Stimulated activated CD4-positive, alpha-beta T cell treated with anti-CD3 and anti-CD28 coated beads, Interleukin-2, amount 100 ng/mL, for 24 hours (primary cell): ENCODE measurements at regions not wholly inside any gene's neighbourhood (a gene's known extent, or its start where the extent isn't known, plus 50 kb on each side); places are given as distances from the start of the nearest gene placed in this dataset.

Experiments used
- DNase-seq, 2 donors: peaks; one replicate each; pipeline ENCODE4 v3.0.0-alpha.2; 2020

DNA sequence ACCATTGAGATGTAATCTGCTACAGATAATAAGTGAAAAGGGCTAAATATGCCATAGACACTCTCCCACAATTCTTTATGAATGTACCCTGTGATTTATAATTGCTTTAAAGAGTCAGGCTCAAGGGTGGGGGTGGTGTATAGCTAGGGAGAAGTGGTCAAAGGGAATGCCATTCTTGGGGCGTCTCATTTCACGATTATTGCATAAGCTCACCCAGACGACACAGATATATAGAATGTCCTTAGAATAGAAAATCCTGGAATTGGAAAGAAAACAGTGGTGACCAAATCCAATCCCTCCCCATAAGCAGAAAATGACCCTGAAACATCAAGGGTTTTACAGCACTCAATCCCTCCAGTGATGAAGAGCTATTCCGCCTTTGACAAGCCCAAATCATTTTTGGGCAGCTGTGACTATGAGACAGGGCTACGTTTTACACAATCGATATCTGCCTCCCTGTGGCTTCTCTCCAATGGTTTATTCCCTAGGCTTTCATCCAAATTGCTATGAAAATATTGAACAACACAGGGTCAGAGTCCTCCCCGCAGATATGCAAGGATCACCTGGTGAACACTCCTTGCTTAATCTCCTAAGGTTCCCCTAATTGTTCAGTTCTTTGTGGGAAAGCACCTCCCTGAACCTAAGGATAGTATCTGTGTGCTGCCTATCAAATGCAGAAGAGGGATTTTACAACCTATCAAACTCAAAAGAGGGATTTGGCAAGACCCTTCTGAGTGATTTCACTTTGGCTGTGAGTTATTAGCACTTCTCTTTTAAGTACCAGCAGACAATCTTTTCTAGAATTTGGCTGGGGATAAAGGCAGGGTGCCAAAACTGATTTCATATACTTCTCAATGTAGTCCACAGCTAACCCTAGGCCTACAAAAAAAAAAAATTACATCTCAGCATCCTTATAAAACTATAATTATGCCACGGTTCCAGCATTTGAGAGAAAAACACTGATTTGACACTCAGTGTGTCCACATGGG lies 144.9 kb upstream of the CDH6 start:
- no peak for DNase-seq

DNA sequence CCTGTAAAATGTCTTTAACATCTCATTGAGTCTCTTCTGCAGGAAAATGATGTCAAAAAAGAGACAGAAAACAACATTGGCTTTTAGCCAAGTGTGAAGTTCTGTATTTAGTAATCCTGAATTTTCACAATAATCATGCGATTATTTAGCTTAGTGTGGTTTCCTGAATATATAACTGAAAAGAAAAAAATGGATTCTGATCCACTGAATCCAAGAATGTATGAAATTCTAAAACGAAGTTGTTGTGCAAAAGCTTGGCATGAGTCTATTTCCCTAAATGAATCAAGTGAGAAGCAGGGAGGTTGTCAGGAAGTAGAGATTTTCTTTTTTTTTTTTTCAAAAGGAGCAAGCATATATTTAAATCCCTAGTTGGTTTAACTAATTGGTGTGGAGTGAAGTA lies 145.9 kb upstream of the CDH6 start:
- DNase-seq, result no peak

DNA sequence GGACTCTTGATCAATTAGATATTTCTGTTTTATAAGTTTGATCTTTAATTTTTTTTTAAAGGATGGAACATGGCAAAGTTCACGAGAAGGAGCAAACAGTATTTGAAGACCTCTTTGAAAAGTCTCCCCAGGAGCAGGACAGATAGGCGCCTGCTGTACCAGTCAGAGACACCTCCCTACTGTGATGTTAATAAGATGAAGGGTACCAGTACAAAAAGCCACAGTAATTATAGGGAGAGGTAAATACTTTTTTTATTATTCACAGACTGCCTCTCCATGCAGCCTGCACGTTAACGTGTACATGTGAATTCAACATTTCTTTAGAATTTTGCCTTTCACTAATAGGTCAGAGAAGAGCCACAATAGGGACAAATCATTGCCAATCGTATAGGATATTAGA lies 146.5 kb upstream of the CDH6 start:
- DNase-seq, result no peak

DNA sequence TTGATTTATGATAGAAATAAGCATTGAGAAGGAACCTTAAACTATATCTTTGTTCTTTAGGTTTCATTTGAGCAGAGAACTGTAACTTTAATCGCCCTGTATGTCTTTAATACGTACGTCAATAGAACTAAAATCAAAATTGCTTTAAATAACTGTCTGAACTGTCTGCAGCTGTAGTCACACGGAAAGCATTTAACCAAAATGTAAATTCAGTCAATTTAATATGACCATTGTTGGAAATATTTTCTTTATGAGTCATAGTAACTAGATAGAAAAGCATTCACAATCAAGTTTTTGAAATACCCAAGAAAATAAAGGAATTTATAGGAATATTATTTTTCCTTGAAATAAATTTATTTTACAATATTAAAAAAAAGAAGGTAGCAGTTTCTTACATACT lies 157.1 kb upstream of the CDH6 start:
- DNase-seq, result no peak

DNA sequence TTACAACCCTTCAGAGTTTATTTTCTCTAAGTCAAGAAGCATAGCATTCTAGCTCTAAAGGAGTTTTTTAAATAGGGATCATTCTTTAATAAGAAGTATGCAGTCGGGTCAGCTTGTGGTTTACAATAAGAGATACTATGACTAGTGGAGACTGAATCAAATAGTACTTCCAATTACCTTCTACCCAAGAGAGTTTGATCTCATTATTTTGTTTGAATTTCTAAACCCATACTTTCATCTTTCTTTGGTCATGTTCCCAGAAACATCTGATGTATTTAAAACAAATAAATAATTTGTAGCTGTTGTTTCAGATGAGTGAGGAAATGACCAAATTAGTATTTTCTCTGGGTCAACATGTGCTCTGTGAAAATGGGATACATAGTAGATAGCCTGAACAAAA lies 160.2 kb upstream of the CDH6 start:
- no peak for DNase-seq

DNA sequence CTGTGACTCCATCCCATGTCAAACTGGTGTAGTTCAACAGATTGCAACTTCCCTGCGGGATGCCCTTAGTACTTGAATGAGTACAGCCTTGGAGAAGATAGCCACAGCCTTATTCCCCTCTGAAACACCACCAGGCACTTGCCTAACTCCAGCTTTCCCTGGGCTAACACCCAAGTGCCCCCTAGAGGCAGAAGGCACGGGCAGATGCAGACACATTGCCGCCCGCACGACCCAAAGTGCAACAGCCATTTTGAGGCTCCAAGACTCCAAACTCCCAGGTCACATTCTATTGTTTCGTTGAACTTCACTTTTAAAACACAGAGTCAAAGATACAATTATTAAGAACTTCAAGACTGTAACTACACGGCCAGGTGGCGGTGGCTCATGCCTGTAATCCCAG lies 163.6 kb upstream of the CDH6 start:
- DNase-seq, result no peak

DNA sequence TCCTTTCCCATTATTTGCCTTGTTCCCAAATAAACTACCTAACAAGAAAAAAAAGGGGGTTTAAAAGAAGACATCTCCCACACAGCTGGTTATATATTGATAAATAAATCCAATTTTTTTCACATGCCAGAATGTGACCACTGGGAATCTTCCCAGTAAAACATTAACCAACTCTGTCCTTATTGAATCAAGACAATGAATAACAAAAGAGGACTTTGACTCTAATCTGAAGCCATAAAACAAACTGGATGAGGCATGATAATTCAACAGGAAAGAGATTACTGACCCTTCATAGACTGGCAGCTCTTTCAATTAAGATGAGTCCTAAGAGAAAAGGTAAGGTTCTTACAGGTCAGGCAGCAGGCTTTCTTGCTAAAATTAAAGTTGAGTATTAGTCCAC lies 165.8 kb upstream of the CDH6 start:
- DNase-seq, result no peak

DNA sequence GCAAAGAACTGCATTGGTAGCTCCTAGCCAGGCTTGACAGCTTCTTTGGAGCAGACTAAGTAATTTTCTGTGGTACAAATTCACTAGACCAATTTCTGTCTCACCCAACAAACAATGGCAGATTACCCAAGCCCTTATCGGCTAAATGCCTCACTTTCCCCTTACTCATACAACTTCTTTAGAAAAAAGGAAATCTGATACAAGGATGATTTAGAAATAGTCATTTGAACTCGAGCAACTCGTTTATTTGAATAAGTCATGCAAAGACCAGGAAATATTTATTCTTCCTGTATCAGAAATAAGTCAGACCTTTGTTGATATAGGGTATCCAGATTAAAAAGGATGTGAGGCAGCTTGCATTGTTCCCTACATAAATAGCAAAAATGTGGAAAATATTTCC lies 170.4 kb upstream of the CDH6 start:
- no peak for DNase-seq

DNA sequence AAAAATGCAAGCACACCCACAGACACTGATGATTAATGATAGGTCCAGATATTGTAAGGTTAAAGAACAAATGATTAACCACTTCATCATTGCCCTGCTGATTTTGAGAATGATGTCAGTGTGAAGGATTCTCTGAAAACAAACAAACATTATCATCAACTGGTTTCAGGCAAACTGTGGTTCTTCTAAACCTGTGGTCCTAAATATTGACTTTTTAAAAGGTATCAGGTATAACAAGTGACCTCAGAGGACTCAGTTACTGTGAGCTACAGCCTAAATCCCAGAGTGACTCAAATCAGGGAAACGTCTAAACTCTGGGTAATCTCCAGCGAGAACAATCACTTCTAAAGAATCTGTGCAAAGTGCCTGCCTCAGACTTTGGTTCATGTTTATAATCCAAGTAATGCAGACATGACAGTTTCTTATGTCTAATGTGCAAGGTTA lies 172.3 kb upstream of the CDH6 start:
- DNase-seq, result no peak

DNA sequence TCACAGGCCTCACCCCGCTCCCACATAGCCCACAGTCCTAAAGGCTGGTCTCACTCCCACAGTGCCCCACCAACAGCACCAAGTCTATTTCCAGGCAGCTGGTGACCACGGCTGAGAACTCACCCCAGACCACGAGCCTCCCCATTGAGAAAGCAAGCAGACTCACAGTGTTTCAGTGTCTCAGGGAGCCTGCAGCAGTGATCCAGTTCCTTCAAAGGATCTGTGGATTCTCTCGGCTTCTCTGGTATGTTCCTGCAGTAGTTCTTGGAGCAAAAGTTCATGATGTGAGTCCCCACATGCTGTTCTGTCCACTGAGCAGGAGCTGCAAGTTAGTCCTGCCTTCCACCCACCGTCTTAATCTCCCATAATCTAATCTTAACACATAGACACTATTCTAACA lies 185.3 kb upstream of the CDH6 start:
- no peak for DNase-seq

DNA sequence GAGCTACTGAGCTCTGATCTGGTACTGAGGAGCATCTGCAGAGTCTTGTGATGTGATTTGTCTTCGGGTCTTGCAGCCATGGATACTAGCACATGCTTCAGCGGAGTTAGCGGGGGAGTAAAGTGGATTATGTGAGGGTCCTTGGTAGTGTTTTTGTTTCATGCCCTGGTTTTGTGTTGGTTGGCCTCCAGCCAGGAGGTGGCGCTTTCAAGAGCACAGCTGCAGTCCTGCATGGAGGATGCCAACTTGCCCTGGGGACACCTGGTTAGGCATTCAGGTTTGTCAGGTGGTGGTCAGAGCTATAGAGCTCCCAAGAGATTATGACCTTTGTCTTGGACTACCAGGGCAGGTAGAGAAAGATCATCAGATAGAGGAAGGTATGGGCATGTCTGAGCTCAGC lies 185.8 kb upstream of the CDH6 start:
- no peak for DNase-seq

DNA sequence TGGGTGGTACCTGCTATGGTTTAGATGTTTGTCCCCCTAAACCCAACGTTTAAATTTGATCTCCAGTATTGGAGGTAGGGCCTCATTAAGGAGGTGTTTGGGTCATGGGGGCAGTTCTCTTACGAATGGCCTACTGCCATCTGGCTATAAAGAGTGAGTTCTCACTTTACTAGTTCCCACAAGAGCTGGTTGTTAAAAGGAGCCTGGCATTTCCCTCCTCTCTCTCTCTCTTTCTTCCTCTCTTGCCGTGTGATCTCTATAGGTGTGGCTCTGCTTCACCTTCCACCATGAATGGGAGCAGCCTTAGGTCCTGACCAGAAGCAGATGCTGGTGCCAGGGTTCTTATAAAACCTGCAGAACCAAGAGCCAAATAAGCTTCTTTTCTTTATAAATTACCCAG lies 193.2 kb upstream of the CDH6 start:
- no peak for DNase-seq

DNA sequence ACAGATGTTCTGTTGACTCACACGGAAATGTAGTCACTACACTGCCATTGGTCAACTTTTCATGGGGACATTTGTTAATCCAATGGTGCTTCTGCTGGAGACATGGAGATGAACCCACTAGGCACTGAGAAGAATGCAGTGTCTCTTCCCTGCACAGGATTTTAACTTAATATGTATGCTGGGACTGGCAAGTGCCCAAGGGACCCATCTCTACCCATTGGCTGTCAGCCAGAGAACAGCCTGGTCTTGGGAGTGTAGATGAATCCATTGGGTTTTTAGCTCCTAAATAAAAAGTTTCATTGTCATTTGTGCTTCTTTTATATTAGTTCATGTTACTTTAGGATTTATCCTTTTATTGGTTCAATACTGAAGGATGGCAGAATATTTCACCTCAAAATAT lies 195.8 kb upstream of the CDH6 start:
- no peak for DNase-seq

DNA sequence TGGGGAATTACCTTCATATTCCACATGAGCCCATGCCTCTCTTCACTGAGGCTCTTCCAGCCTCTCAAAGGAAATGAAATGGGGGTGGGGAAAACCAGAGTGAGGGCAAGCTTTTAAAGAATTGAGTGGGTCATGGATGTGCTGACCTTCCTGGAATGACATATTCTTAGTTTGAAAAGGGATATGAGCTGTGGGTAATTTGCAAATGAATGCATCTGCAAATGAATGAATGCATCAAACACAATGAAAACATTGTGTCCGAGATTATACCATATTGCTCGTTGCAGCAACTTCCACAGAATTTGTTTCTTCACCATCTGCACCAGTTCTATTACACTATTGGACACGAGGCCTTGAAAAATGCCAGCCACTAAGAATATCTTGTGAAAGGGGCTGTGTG lies 198.6 kb upstream of the CDH6 start:
- no peak for DNase-seq

DNA sequence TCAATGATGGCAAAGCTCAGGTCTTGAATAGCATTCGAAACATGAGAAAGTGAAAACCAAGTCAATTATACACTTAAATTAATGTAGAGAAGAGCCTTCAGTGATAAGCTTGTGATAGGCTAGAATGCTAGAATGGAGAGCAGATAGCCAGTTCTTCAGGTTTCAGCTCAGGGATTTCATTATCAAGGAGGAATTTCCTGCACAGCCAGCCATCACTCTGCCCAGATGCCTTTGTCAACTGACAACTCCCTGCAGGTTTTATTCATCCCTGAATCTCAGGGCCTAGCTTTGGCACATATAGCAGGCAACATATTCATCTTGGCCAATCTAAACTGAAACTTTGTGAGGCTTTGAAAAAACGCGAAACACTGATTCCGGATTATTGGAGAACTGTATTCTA lies 199.3 kb upstream of the CDH6 start:
- DNase-seq, result no peak

DNA sequence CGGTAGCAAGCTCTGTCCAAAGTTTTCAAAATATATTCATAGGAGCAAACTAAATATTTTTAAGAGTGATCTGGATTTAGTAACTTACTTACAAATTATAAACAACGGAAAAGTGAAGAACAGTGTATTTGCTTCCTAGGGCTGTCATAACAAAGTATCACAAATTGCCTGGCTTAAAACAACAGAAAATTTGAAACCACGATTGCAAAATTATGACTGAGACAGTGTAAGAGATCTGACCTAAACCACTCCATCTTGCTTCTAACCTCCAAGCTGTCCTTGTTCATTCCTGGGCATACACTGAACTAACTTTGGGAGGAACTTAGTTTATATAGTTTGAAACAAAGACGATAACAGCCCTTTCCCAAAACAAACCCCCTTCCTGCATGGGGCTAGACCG lies 202.0 kb upstream of the CDH6 start:
- DNase-seq, result no peak

DNA sequence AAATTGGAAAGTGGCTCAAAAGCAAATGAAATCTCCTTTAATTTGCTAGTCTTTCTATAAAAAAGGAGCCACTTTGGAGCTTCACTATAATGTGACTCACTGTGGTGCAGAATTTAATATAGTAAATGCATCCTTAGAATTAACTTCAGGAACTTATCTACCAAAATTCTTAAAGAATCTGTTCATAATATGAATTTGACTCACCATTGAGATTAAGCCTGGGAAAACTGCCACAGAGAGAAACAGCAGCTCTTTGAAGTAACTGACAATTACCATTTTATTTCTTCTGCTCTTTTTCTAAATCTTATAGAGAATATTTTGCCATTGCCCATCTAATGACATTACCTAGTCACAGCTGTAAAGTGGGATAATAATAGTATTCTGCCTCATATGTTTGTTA lies 211.9 kb upstream of the CDH6 start:
- no peak for DNase-seq

DNA sequence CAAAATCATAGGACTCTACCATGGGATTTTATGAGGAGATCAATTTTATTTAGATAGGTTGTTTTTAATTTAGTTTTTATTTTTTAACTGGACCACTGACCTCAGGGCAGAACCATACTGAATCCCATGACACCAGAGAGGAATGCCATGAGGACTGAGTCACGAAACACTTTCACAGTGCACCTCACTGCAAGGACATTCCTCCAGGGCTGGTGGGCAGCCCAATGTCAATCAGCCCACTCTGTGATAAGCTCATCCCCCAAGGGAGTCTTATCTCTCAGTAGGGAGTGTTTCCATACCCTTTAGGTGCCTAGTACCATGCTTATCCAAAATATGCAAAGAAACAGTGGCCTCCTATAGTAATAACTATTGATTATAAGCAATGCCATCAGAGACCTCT lies 224.5 kb upstream of the CDH6 start:
- no peak for DNase-seq

DNA sequence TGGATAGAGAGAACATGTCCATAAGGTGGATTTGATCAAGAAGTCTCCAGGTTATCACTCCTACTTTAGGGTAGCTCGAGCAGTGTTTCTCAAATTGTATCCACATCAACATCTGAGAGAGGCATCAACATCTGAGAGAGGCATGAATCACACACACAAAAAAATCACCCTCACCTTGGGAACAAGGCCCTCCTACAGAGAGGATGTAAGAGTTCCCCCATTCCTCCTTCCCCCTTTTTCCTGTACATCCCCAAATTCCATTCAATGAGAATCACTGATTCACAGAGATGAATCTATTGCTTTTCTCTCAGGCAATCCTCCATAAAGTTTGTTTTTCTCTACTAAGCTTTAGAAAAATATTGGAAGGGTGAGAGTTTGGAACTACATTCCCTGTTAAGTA lies 233.4 kb upstream of the CDH6 start:
- DNase-seq, result no peak

DNA sequence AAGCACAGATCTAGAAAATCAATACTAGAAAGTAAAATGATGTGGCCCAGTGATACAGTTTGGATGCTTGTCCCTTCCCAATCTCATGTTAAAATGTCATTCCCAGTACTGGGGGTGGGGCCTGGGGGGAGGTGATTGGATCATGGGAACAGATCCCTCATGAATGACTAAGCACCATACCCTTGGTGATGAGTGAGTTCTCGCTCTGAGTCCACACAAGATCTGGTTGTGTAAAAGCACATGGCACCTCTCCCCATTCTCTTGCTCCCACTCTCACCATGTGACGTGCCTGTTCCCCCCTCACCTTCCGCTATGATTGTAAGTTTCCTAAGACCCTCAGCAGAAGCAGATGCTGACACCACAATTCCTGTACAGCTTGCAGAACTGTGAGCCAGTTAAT lies 234.2 kb upstream of the CDH6 start:
- no peak for DNase-seq

DNA sequence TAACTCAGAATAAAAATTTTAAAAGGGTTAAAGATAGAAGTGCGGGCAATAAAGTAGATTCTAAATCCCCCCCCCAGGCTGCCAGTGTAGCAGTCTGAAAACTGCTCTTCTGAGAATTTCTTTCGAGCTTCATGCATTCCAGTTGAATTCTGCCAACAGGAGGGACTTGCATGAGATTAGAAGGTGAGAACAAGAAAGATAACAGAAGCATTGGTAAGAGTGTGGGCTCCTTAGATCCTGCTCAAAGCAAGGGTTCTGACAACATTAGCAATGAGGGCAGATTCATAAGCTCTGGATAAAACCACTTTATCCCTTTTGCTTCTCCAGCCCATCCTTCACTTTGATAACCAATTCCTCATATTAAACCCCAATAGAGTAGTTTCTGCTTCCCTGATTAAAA lies 235.9 kb upstream of the CDH6 start:
- no peak for DNase-seq

DNA sequence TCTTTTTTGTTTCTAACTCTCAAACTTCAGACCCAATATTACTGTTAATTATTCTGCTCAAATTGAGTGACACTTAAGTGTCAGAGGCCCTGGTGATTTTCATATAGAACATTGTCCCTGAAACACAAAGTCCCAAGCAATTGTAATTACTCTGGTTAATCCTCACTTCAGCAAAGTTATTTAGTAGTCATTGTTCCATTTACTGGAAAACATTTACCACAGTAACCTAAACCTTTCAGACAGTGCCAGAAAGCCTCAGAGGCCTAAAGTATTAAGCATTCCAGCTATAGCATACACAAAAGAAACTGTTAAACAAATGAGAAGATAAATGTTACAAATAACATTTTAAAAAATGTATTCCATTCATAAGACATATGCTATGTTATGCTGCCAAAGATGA lies 237.2 kb upstream of the CDH6 start:
- no peak for DNase-seq

DNA sequence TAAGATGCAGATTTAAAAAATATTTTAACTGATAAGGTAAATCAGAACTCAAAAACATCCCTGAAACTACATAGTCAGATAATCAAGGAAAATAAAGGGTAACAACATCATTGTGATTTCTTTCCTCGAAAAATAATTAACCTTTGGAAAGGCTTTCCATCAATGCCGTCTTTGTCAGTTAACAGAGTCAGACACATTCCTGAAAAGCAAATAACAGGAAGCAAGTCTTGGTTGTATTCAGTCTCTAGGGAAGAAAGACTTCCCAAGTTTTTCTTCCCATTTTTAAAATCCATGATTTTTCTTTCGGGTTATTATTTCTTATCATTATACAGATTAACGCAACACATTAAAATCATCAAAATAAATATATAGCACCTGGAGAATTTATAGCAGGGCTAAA lies 256.4 kb upstream of the CDH6 start:
- DNase-seq, result no peak

DNA sequence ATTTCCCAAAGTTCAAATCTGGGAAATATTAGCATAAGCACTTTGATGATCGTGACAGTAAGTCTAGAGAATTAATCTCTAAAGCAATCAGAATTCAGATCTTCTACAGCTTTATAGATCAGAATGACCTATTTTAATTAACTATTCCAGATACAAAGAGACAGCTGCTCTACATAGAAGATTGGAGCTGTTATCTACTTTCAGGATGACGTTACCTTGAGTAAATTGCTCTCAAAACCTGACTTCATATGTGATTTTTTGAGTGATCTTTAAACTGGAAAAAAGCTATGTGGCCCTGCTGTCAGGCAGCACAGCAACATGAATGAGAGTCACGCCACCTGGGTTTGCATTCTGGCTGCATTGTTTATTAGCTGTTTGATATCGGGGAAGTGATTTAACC lies 259.9 kb upstream of the CDH6 start:
- DNase-seq, result no peak
